ELR (cell line): ENCODE measurements at regions not wholly inside any gene's neighbourhood (a gene's known extent, or its start where the extent isn't known, plus 50 kb on each side); places are given as distances from the start of the nearest gene placed in this dataset.

Experiments
- DNase-seq: peaks from one replicate; pipeline ENCODE4 v3.0.0-alpha.2; 2015; ENCODE audit warnings: low read depth

DNA sequence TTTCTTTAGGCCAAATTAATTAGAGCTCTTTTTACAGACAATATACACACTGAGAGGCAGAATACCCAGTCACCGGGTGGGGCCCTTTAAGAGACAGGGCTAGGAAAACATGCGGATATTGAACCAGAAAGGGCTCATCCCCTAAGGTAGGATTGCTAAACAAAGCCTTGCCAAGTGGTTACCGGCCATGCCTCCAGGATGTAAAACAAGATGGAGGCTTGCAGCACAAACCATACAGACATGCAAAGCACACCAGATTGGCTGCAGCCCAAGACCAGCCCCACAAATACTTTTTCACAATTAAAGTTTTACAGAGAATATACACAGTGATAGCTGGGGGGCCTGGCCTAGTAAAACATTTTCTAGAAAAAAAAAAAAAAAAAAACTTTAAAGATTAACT is 210.0 kb downstream of the KLHL4 start:
- no peak for DNase-seq

DNA sequence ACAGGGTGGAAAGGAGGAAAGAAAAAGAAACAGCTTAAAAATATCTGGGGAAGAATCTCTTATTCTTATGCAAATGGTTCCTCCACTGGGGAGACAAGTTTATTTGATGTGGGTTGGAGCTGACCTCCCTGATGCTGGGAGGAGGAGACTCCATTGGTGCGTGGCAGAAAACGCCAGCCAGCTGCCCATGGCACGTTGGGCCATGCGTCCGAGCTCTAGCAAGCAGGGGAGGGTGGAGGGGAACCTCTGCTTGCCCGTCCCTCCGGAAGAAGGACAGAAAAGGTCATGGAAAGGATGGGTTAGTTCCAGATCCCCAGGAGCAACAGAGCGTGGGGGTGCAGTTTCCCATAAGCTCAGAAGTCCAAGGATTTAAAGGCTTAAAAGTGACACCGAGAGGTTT is 210.4 kb downstream of the KLHL4 start:
- no peak for DNase-seq

DNA sequence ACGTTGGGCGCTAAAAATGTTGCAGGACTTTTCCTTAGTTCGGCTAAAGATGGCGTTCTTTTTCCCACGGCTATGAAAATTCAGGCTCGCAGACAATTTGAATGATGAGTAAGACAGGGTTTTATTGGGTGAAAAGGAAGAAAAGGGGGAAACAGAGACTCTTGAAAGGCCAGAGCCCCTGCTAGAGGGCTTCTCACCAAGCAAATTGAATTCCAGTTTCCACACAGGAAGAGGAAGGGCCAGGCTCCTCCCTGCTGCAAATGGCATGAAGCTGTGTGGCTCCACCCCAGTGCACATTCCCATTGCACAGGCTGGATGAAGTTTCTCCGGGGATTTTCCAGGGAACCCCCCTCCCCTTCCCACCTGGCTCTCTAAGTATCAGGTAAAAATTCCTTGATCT is 210.9 kb downstream of the KLHL4 start:
- no peak for DNase-seq

GRCh38 chrX:87732133-87732532 is 214.5 kb downstream of the KLHL4 start:
- DNase-seq, result no peak

- no peak for DNase-seq
Measured at GRCh38 chrX:87736576-87736975, 219.0 kb downstream of the KLHL4 start.

GRCh38 chrX:87744391-87744790 is 226.8 kb downstream of the KLHL4 start:
- no peak for DNase-seq

DNA sequence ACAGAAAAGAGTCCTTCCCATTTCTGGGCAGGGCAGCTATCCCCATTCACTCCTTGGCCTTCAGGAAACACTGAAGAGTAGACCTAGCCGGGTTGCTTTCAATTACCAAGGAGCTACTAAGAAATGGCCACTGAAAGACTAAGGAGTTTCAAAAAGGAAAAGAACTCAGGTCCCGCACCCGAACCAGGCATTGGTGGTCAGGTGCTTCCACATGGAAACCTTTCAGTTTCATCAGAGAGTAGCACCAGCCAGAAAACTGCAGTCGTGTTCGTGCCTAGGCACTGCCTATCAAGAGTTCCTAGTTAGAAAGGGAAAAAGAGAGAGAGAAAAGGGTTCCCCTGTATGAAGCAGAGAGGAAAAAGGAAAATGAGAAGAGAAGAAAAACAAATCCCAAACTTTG is 237.9 kb downstream of the KLHL4 start:
- DNase-seq, result no peak

DNA sequence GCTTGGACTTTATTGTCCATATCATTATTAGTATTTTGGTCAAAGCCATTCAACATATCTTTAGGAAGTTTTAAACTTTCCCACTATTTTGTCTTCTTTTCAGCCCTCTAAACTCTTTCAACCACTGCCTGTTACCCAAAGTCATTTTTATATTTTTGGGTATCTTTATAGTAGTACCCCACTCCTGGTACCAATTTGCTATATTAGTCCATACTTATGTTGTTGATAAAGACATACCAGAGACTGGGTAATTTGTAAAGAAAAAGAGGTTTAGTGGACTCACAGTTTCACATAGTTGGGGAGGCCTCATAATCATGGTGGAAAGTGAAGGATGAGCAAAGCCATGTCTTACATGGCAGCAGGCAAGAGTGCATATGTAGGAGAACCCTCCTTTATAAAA is 271.4 kb downstream of the KLHL4 start:
- no peak for DNase-seq

- no peak for DNase-seq
Measured at GRCh38 chrX:87798039-87798438, 280.4 kb downstream of the KLHL4 start.

GRCh38 chrX:87805829-87806490 is 288.4 kb downstream of the KLHL4 start:
- DNase-seq, result no peak

- no peak for DNase-seq
Measured at GRCh38 chrX:87808576-87809243, 291.1 kb downstream of the KLHL4 start.

DNA sequence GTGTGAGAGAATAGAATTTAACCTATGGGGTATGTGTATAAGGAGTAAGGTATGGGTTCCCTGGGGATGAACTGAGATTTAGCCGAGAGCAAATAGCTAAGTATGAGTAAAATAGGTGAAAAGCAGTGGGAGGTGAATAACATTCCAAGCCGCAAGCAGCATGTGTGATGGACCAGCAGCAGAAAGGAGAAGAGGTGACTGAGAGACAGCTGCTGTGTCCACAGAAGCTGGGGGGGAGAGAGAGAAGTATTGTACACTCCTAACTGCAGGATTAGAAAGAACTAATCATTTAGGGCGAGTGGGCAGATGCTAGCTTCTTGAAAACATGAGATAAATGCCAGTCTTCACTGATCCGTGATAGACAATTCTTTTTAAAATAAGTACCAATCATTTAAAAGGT is 296.0 kb downstream of the KLHL4 start:
- no peak for DNase-seq

- DNase-seq, result no peak
Measured at GRCh38 chrX:87846956-87847355, 329.4 kb downstream of the KLHL4 start.

- DNase-seq, result no peak
Measured at GRCh38 chrX:87873347-87873941, 355.8 kb downstream of the KLHL4 start.

DNA sequence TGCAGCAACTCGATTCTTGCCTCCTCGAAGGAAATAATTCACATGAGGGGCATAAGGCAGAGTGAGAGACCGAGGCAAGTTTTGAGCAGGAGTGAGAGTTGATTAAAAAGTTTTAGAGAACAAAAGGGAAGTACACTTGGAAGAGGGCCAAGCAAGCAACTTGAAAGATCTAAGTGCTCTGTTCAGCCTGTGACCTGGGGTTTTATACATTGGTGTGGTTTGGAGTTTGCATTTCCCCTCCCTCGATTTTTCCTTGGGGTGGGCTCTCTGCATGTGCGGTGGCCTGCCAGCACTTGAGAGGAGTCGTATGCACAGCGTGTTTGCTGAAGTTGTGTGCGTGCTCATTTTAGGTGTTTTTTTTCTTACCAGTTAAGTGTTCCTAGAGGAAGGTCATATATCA is 356.4 kb downstream of the KLHL4 start:
- DNase-seq, result no peak

DNA sequence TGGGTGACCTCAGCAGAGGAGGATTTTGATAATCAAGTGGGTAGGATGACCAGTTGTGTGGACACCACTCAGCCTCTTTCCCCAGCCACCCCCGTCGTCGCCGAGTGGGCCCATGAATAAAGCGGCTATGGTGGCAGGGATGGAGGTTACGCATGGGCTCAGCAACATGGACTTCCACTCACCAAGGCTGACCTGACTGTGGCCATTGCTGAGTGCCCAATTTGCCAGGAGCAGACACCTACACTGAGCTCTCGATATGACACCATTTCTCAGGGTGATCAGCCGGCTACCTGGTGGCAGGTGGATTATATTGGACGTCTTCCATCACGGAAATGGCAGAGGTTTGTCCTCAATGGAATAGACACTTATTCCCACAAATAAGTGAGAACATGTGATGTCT is 361.3 kb downstream of the KLHL4 start:
- DNase-seq, result no peak

DNA sequence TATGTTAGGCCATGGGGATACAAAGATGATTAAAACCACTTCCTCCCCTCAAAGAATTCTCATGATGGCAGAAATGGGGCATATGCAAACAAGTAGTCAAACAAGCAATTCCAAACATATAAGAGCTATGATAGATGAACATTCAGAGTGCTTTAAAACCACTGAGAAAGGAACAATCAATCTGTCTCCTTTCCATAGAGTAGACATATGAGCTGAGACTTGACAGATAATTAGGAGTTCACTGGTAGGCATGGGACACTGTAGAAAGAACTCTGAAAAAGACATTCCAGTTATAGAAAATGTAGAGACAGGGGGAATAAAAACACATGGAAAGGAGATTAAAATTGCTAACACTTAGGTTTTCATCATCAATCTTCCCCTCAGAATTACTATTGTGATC is 372.8 kb downstream of the KLHL4 start:
- DNase-seq, result no peak

- DNase-seq, result no peak
Measured at GRCh38 chrX:87895421-87895820, 377.8 kb downstream of the KLHL4 start.

GRCh38 chrX:87896057-87896456 is 378.5 kb downstream of the KLHL4 start:
- no peak for DNase-seq

- peak; percentile 1 for DNase-seq
Measured at GRCh38 chrX:87900320-87900908, 382.8 kb downstream of the KLHL4 start.

DNA sequence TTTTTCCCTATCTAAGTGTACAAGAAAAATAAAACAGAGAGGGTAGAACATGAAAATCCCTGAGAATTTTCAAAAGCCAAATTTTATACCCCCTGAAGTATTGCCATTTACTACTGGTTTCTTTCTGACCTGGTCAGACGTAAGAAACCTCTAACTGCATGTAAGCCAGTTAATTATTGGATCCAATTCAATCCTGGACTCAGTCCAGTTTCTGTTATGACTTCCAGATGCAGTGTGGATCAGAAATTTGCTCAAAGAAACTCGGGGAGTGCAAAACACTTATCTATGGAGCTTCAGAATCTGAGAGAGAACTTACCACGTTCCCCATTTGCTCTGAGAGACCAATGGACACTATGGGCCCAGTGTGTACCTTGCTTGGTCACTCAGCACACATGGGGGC is 383.5 kb downstream of the KLHL4 start:
- DNase-seq, result no peak

GRCh38 chrX:87914726-87915125 is 397.1 kb downstream of the KLHL4 start:
- no peak for DNase-seq

DNA sequence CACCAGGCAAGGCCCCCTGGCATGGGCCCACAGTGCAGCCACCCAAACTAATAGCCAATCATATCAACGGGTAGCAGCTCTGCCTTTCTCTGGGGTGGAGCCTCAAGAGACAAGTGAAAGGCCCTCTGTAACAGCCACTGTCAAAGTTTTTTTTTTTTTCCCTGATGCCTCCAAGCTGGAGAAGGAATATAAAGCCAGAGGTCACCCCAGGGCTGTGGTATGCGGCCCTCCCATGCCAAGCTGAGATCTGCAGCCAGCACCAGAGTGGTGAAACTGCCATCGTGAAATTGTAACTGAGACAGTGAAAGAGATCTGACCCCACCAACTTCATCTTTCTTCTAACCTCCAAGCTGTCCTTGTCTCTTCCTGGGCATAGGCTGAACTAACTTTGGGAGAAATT is 407.0 kb downstream of the KLHL4 start:
- DNase-seq, result no peak
